GM13977 (cell line): ENCODE measurements at regions not wholly inside any gene's neighbourhood (a gene's known extent, or its start where the extent isn't known, plus 50 kb on each side); places are given as distances from the start of the nearest gene placed in this dataset.
"Not testable (repeated sequence)": the region's sequence is repeated elsewhere in the genome, so short reads cannot be mapped to it uniquely, and the experiment has no call there.

Experiments
- DNase-seq: peaks from one replicate; pipeline ENCODE4 v3.0.0; 2012; ENCODE audit warnings: low spot score
- CTCF ChIP-seq: IDR thresholded peaks from 2 replicates; pipeline ENCODE4 v1.5.1; 2012; ENCODE audit warnings: mild to moderate bottlenecking, control low read depth; ENCODE audit not compliant: insufficient read depth; ENCODE audit errors: extremely low read depth, missing control alignments
- in situ Hi-C: fragments of 300-500 bp; cut with MboI; formaldehyde crosslinking; loops from one replicate; pipeline ENCODE4 v1.12.0; 2022; ENCODE audit warnings: low sequenced_read_pairs, low pct_unique_long_range_greater_than_20kb, mixed read lengths, inconsistent platforms; ENCODE audit not compliant: unreplicated experiment

GRCh38 chr1:102262994-102263393, 266.3 kb upstream of the OLFM3 start:
- no peak for TF ChIP-seq CTCF
- in situ Hi-C loops = no loop called here
- no peak for DNase-seq

GRCh38 chr1:102252731-102253505, 256.2 kb upstream of the OLFM3 start:
- no peak for TF ChIP-seq CTCF
- in situ Hi-C loops = no loop called here
- no peak for DNase-seq

- in situ Hi-C loops = no loop called here
- TF ChIP-seq CTCF = no peak
- DNase-seq = no peak
These were observed 245.0 kb upstream of the OLFM3 start for GRCh38 chr1:102241431-102242338.

- in situ Hi-C loops = no loop called here
- TF ChIP-seq CTCF = no peak
- no peak for DNase-seq
These were observed 242.5 kb upstream of the OLFM3 start for GRCh38 chr1:102239247-102239646.

- DNase-seq = no peak
- no peak for TF ChIP-seq CTCF
- in situ Hi-C loops = no loop called here
These were observed 238.1 kb upstream of the OLFM3 start for GRCh38 chr1:102234753-102235359.

GRCh38 chr1:102219463-102219862, 222.7 kb upstream of the OLFM3 start:
- in situ Hi-C loops = no loop called here
- DNase-seq = no peak
- TF ChIP-seq CTCF = no peak

GRCh38 chr1:102210891-102211290, 214.2 kb upstream of the OLFM3 start:
- in situ Hi-C loops, DNase-seq: not testable (repeated sequence)
